Common myeloid progenitor, CD34-positive (primary cell): ENCODE measurements at regions not wholly inside any gene's neighbourhood (a gene's known extent, or its start where the extent isn't known, plus 50 kb on each side); places are given as distances from the start of the nearest gene placed in this dataset.

Experiments used
- CTCF ChIA-PET: fragments of 350-600 bp; sonication (Branson Sonifier 250); formaldehyde crosslinking; loops from one replicate; lab custom pipeline; 2021; ENCODE audit warnings: antibody characterized with exemption; lab: Charles Lee
- POLR2A ChIA-PET: fragments of 350-600 bp; sonication (Branson Sonifier 250); formaldehyde crosslinking; loops from one replicate; lab custom pipeline; 2021; ENCODE audit warnings: antibody characterized with exemption; lab: Charles Lee
- DNase-seq, 3 donors: peaks; one replicate each; pipeline versions ENCODE4 v3.0.0 to v3.0.0-alpha.2; 2013
- H3K27ac ChIP-seq, 2 experiments: 1 replicate in 1 of 2; 2 replicates in 1 of 2; pipeline ENCODE4 v1.7.0; 2013; ENCODE audit warnings: inconsistent platforms in 2 of 2, low read length in 2 of 2, mild to moderate bottlenecking in 2 of 2, low read depth in 1 of 2, moderate library complexity in 1 of 2; ENCODE audit not compliant: severe bottlenecking in 2 of 2, insufficient read depth in 1 of 2, poor library complexity in 1 of 2
- H3K27me3 ChIP-seq, 5 experiments: replicated peaks in 2 of 5; 1 replicate in 3 of 5; 2 replicates in 2 of 5; pipeline versions ENCODE4 v1.6.1 to v1.7.0; 2013; ENCODE audit warnings: low read length in 4 of 5, mild to moderate bottlenecking in 2 of 5, moderate library complexity in 2 of 5, inconsistent platforms in 1 of 5; ENCODE audit not compliant: insufficient read depth in 5 of 5, control insufficient read depth in 4 of 5
- H3K36me3 ChIP-seq, 4 experiments: 1 replicate in 2 of 4; 2 replicates in 2 of 4; pipeline versions ENCODE4 v1.6.1 to v1.7.0; 2013; ENCODE audit warnings: low read length in 3 of 4, control low read depth in 1 of 4, mild to moderate bottlenecking in 1 of 4; ENCODE audit not compliant: control insufficient read depth in 4 of 4, insufficient read depth in 4 of 4
- H3K4me1 ChIP-seq, 4 experiments: 1 replicate in 3 of 4; 2 replicates in 1 of 4; pipeline versions ENCODE4 v1.6.1 to v1.7.1; 2013; ENCODE audit warnings: low read length in 3 of 4, mild to moderate bottlenecking in 3 of 4, control low read depth in 1 of 4, inconsistent platforms in 1 of 4, moderate library complexity in 1 of 4; ENCODE audit not compliant: control insufficient read depth in 4 of 4, insufficient read depth in 4 of 4; ENCODE audit errors: control extremely low read depth in 1 of 4
- H3K4me3 ChIP-seq, 7 experiments: 1 replicate in 4 of 7; 2 replicates in 3 of 7; pipeline versions ENCODE4 v1.5.1 to v1.7.0; 2013; ENCODE audit warnings: mild to moderate bottlenecking in 7 of 7, low read length in 6 of 7, moderate library complexity in 6 of 7, inconsistent platforms in 2 of 7, low read depth in 2 of 7, control low read depth in 1 of 7; ENCODE audit not compliant: insufficient read depth in 4 of 7, control insufficient read depth in 1 of 7; ENCODE audit errors: extremely low read depth in 1 of 7
- H3K9me3 ChIP-seq, 5 experiments: 1 replicate in 4 of 5; 2 replicates in 1 of 5; pipeline versions ENCODE4 v1.6.1 to v1.7.1; 2013; ENCODE audit warnings: low read length in 4 of 5, mild to moderate bottlenecking in 2 of 5, inconsistent platforms in 1 of 5, low read depth in 1 of 5, moderate library complexity in 1 of 5; ENCODE audit not compliant: control insufficient read depth in 4 of 5, insufficient read depth in 2 of 5; ENCODE audit errors: control extremely low read depth in 1 of 5
- WGBS: methylation state at CpG from one replicate; pipeline ENCODE4 v1.1.5; 2013; ENCODE audit not compliant: insufficient coverage; 5-methylcytosine and 5-hydroxymethylcytosine counted together

DNA sequence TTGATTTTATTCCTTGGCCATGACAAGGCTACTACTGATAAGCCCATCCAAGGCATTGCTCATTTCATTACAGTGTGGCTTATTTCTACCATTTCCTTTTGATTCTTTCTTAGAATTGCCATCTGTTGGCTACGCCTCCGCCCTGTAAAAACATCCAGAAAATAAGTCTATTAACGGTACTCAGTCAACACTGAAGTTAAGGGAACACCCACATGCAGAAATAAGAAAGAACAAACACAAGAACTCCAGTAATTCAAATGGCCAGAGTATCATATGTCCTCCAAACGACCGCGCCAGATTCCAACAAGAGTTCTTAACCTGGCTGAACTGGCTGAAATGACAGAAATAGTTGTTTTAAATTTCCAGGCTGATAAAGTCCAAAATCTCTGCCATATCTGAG, 90.3 kb downstream of the CXXC4 start:
- 76% methylated on average over 5 of the region's 6 CpGs for WGBS
- Histone ChIP-seq H3K9me3 (peaks cover 0 to 2% (median 0%) of the 10 kb centered on the region in 5 experiments), H3K4me3 (no peak overlapping the region), H3K27me3 (no peaks in the 10 kb centered on the region), H3K27ac (no peak overlapping the region), H3K4me1 (no peaks in the 10 kb centered on the region), H3K36me3 (no peaks in the 10 kb centered on the region)
- POLR2A ChIA-PET = no interaction called here
- CTCF ChIA-PET = no interaction called here
- no peak for DNase-seq

DNA sequence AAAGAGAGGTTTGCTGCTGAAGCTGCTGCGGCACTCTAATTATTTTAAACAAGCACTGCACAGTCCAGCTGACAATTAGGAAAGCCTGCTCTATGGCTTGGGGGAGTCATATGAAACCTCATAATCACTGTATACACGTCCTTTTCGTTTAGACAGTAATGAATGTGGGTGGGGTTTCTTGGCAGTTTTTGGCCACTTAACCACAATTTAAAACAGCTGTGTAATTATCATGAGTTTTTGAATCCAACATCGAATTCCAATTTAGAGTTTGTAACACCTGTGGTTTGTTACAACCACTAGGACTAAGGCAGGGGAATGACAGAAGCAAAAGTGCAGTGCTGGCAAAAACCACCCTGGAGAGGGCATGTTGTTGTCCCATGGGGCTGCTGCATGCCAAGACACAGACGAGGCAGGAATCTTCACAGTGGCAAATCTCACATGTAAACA, 99.5 kb downstream of the CXXC4 start:
- CTCF ChIA-PET = no interaction called here
- no peak for DNase-seq

DNA sequence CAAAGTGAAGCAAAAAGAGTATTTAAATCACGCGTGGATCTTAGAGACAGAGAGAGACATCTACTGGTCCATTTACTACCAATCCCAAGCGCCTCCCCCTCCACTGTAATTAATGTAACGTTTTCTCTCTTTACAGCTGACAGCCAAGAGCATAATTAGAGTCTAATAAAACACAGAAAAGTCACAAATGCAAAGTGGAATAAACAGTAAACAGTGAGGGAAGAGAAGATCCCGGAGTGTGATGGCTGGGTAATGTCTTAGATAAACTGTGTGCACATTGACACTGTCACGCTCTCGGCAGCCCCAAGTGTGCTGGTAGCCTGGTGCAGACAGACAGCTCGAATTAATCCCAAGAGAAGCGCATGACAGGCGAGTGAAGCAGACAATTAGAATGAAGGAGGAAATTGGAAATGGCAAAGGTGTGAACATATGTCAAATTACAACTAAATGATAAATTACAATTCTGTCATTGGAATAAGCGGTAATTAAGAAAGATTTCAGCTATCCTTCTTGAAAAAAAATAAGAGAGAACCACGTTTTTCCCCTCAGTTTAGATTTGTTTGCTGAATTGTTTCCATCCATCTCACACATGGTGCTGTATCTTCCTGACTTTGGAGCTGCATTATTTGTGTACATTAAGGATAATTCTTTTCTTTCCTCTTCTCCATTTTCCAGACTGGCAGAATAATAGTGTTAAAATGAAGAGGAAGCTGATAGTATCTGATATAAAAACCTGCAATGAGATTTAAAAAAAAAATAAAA, 100.1 kb downstream of the CXXC4 start:
- WGBS = 68% methylated on average over 7 of the region's 12 CpGs
- H3K27ac ChIP-seq = no peak overlapping the region

More for the DNA sequence above, 99.5 kb downstream of the CXXC4 start:
- H3K27me3 ChIP-seq = no peaks in the 10 kb centered on the region
- POLR2A ChIA-PET = no interaction called here
- 92% methylated on average over 2 of the region's 5 CpGs for WGBS
- H3K36me3 ChIP-seq = no peaks in the 10 kb centered on the region
- H3K9me3 ChIP-seq = peaks cover 0 to 2% (median 0%) of the 10 kb centered on the region in 5 experiments
- no peak overlapping the region for H3K27ac ChIP-seq
- H3K4me3 ChIP-seq = no peak overlapping the region
- no peaks in the 10 kb centered on the region for H3K4me1 ChIP-seq

DNA sequence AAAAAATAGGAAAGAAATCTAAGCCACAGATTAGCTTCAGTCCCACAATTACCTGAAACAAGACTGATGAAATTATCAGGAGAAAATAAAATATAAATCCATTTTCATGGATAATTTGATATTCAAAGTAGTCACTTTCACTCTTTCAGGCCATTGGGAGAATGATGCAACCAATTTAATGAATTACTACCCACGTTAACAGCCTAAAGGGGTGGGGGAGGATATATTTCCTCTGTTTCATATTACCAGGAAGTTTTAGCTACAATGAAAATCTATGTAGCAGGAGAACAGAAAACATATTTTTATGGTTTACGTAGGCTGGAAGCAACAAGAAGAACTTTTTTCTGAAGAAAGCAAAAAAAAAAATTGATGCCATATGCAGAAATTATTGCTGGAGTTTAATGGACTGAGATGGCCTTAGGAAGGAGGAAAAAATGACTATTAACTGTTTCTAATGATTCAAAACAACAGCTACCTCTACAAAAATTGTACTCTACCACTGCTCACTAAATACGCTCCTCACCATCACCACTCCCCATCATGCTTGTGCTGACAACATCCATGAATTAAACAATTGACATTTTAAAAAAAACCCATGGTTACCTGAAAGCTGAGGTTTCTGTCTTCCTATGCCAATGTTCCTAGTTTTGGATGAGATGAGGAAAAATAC, 100.9 kb downstream of the CXXC4 start:
- CTCF ChIA-PET = interaction anchor here (0.7 kb wide), 1 partner anchor 721 kb away, joined by 3 read pairs; no protein-coding TSS in a partner anchor
- no peak overlapping the region for H3K27ac ChIP-seq
- H3K36me3 ChIP-seq = no peaks in the 10 kb centered on the region
- POLR2A ChIA-PET = no interaction called here
- WGBS = 100% methylated on average over 1 of the region's 3 CpGs
- H3K4me1 ChIP-seq = no peaks in the 10 kb centered on the region
- H3K27me3 ChIP-seq = no peaks in the 10 kb centered on the region
- no peak for DNase-seq
- no peak overlapping the region for H3K4me3 ChIP-seq
- peaks cover 0 to 2% (median 0%) of the 10 kb centered on the region in 5 experiments for H3K9me3 ChIP-seq

More for the DNA sequence above, 100.1 kb downstream of the CXXC4 start:
- no peak for DNase-seq
- H3K36me3 ChIP-seq = no peaks in the 10 kb centered on the region
- H3K4me3 ChIP-seq = no peak overlapping the region
- no peaks in the 10 kb centered on the region for H3K4me1 ChIP-seq
- POLR2A ChIA-PET = no interaction called here
- no peaks in the 10 kb centered on the region for H3K27me3 ChIP-seq
- CTCF ChIA-PET = interaction anchor here (0.7 kb wide), 1 partner anchor 720 kb away, joined by 3 read pairs; no protein-coding TSS in a partner anchor
- H3K9me3 ChIP-seq = peaks cover 0 to 2% (median 0%) of the 10 kb centered on the region in 5 experiments

DNA sequence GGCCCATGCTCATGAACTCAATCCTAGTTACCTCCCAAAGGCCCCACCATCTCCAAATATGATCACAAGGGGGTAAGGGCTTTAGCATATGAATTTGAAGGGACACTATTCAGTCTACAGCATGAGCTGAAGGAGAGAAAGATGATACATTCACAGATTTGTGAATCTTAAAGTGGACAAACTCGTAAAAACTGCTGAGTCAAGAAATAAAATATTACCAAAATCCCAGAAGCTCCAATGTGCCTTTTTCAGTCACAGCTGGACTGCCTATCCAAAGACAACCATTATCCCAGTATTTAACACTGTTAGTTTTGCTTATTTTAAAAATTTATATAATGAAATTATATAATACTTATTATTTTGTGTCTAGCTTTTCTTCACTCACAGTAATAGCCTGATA, 109.0 kb downstream of the CXXC4 start:
- 100% methylated on average over 1 of the region's 1 CpG for WGBS

GRCh38 chr4:104382961-104383360, 111.7 kb downstream of the CXXC4 start:
- Histone ChIP-seq H3K27me3 (no peaks in the 10 kb centered on the region), H3K36me3 (no peaks in the 10 kb centered on the region), H3K9me3 (no peaks in the 10 kb centered on the region), H3K4me3 (no peak overlapping the region), H3K4me1 (no peaks in the 10 kb centered on the region), H3K27ac (no peak overlapping the region)
- 97% methylated on average over 5 of the region's 5 CpGs for WGBS
- POLR2A ChIA-PET = no interaction called here
- CTCF ChIA-PET = no interaction called here
- no peak for DNase-seq

More for the DNA sequence above, 109.0 kb downstream of the CXXC4 start:
- no peaks in the 10 kb centered on the region for H3K9me3 ChIP-seq
- no peaks in the 10 kb centered on the region for H3K4me1 ChIP-seq
- POLR2A ChIA-PET = no interaction called here
- CTCF ChIA-PET = no interaction called here
- H3K27me3 ChIP-seq = no peaks in the 10 kb centered on the region
- no peak overlapping the region for H3K4me3 ChIP-seq
- H3K36me3 ChIP-seq = no peaks in the 10 kb centered on the region
- no peak overlapping the region for H3K27ac ChIP-seq
- DNase-seq = no peak

GRCh38 chr4:104381729-104382128, 113.0 kb downstream of the CXXC4 start:
- ChIA-PET CTCF (no interaction called here), POLR2A (no interaction called here)
- H3K9me3 ChIP-seq = no peaks in the 10 kb centered on the region
- no peak overlapping the region for H3K4me3 ChIP-seq
- H3K27ac ChIP-seq = no peak overlapping the region
- no peaks in the 10 kb centered on the region for H3K36me3 ChIP-seq
- no peak for DNase-seq
- no peaks in the 10 kb centered on the region for H3K4me1 ChIP-seq
- no CpG with 5 or more reads among the region's 1 CpG for WGBS
- H3K27me3 ChIP-seq = no peaks in the 10 kb centered on the region
